Stimulated activated CD4-positive, alpha-beta T cell treated with anti-CD3 and anti-CD28 coated beads, Interleukin-2, amount 100 ng/mL, for 4 hours (primary cell): ENCODE measurements at regions not wholly inside any gene's neighbourhood (a gene's known extent, or its start where the extent isn't known, plus 50 kb on each side); places are given as distances from the start of the nearest gene placed in this dataset.

Experiments
- DNase-seq: peaks from one replicate; pipeline ENCODE4 v3.0.0-alpha.2; 2020; ENCODE audit warnings: low read depth

GRCh38 chr1:182122256-182122912 lies 60.9 kb upstream of the ZNF648 start:
- no peak for DNase-seq

- DNase-seq: no peak
Measured at GRCh38 chr1:182121787-182122186, 60.3 kb upstream of the ZNF648 start.

- DNase-seq: no peak
Measured at GRCh38 chr1:182120411-182121258, 59.1 kb upstream of the ZNF648 start.

GRCh38 chr1:182119631-182120030 lies 58.1 kb upstream of the ZNF648 start:
- DNase-seq: no peak

- DNase-seq: no peak
Measured at GRCh38 chr1:182118851-182119250, 57.3 kb upstream of the ZNF648 start.

GRCh38 chr1:182114627-182115023 lies 53.1 kb upstream of the ZNF648 start:
- DNase-seq: no peak

- no peak for DNase-seq
Measured at GRCh38 chr1:182113879-182114626, 52.5 kb upstream of the ZNF648 start.

GRCh38 chr1:182111496-182111895 lies 50.0 kb upstream of the ZNF648 start:
- DNase-seq: no peak
